Left ventricle myocardium inferior (tissue), 1 donor: ENCODE measurements at regions not wholly inside any gene's neighbourhood (a gene's known extent, or its start where the extent isn't known, plus 50 kb on each side); places are given as distances from the start of the nearest gene placed in this dataset.

Experiments
- DNase-seq: peaks from one replicate; pipeline ENCODE4 v3.0.0-alpha.2; 2020
- H3K27ac ChIP-seq: fragments of 200-600 bp; replicated peaks from 2 replicates; pipeline ENCODE4 v1.8.0; 2021
- H3K27me3 ChIP-seq: fragments of 200-600 bp; 2 replicates; pipeline ENCODE4 v1.8.0; 2021; ENCODE audit warnings: low read depth
- H3K36me3 ChIP-seq: fragments of 200-600 bp; 2 replicates; pipeline ENCODE4 v1.8.0; 2021
- H3K4me1 ChIP-seq: fragments of 200-600 bp; 2 replicates; pipeline ENCODE4 v1.8.0; 2021
- H3K4me3 ChIP-seq: fragments of 200-600 bp; 2 replicates; pipeline ENCODE4 v1.8.0; 2021; ENCODE audit warnings: mild to moderate bottlenecking, moderate library complexity
- H3K9me3 ChIP-seq: fragments of 200-600 bp; replicated peaks from 2 replicates; pipeline ENCODE4 v1.8.0; 2021
- intact Hi-C: fragments of 100-400 bp; cut with micrococcal nuclease; formaldehyde crosslinking; loops from one replicate; pipeline ENCODE4 v1.11.0; 2022
- TF ChIP-seq, protein P1 (sequence below): fragments of 200-600 bp; IDR thresholded peaks from 2 replicates; pipeline ENCODE4 v1.8.0; 2021; ENCODE audit warnings: antibody characterized with exemption, mild to moderate bottlenecking, borderline replicate concordance
- donor health status: DM: no; HTN: yes; CAD: no; lungs with severe emphysema.

DNA sequence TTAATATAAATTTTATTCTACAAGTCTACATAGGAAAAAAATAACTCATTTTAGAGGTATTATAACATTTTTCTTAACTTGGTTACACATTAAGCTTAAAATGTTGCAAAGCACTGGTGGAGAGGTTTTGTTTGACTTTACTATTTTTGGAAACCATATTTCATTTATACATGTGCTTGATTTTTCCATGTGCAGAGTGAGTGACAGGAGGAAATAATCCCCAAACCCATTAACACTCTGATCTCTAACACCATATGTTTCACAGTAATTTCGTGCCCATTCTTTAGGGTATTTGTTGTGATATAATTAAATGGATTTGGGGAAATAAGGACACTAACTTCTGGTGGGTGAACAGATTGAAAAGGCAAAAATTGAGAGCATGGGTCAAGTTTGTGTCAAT is 2124.4 kb upstream of the PCDH20 start:
- Histone ChIP-seq H3K4me3 (no peak overlapping the region), H3K27ac (no peak overlapping the region), H3K27me3 (no peaks in the 10 kb centered on the region), H3K36me3 (no peaks in the 10 kb centered on the region), H3K9me3 (no peaks in the 10 kb centered on the region), H3K4me1 (no peaks in the 10 kb centered on the region)
- intact Hi-C loops: no loop called here
- no peak for DNase-seq
- TF ChIP-seq, protein P1, sequence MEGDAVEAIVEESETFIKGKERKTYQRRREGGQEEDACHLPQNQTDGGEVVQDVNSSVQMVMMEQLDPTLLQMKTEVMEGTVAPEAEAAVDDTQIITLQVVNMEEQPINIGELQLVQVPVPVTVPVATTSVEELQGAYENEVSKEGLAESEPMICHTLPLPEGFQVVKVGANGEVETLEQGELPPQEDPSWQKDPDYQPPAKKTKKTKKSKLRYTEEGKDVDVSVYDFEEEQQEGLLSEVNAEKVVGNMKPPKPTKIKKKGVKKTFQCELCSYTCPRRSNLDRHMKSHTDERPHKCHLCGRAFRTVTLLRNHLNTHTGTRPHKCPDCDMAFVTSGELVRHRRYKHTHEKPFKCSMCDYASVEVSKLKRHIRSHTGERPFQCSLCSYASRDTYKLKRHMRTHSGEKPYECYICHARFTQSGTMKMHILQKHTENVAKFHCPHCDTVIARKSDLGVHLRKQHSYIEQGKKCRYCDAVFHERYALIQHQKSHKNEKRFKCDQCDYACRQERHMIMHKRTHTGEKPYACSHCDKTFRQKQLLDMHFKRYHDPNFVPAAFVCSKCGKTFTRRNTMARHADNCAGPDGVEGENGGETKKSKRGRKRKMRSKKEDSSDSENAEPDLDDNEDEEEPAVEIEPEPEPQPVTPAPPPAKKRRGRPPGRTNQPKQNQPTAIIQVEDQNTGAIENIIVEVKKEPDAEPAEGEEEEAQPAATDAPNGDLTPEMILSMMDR: no peak

DNA sequence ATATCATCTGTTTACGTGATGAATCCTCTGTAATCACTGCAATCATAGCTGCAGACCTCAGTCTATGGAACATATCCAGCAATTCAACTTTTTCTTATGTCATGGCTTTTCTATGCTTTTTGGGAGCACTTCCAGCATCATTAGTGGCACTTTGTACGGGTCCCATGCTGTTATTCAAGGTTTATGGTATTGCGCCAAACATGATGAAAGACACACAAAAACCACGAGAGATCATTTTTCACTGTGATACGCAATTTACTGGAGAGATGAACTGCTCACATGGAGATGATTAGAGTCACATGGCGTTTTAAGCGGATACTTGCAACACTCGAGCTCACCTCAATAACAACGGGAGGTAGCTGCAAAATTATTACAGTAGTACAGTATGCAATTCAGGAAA is 2101.7 kb upstream of the PCDH20 start:
- no peaks in the 10 kb centered on the region for H3K36me3 ChIP-seq
- DNase-seq: no peak
- H3K27me3 ChIP-seq: no peaks in the 10 kb centered on the region
- intact Hi-C loops: no loop called here
- no peaks in the 10 kb centered on the region for H3K4me1 ChIP-seq
- H3K4me3 ChIP-seq: no peak overlapping the region
- TF ChIP-seq, protein P1: no peak
- no peak overlapping the region for H3K27ac ChIP-seq
- no peaks in the 10 kb centered on the region for H3K9me3 ChIP-seq

DNA sequence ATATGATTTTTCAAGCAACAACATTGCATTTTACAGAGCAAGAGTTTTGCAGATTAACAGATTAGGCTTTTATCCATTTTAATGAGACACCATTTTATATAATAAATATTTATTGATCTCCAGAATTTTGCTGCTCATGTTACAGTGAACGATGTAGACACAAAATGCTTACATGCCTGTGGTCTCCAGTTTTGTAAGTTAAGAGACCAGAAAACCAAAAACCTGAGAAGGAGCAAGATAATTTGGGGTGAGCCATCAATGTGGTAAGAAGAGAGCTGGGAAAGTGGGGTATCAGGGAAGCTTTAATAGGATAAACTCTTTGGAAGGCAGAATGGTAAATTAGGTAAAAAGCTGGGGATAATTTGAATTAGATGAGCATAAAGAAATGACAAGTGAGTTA is 2100.5 kb upstream of the PCDH20 start:
- Histone ChIP-seq H3K4me1 (no peaks in the 10 kb centered on the region), H3K27me3 (no peaks in the 10 kb centered on the region), H3K4me3 (no peak overlapping the region), H3K9me3 (no peaks in the 10 kb centered on the region), H3K27ac (no peak overlapping the region), H3K36me3 (no peaks in the 10 kb centered on the region)
- TF ChIP-seq, protein P1: no peak
- no peak for DNase-seq
- intact Hi-C loops: no loop called here

DNA sequence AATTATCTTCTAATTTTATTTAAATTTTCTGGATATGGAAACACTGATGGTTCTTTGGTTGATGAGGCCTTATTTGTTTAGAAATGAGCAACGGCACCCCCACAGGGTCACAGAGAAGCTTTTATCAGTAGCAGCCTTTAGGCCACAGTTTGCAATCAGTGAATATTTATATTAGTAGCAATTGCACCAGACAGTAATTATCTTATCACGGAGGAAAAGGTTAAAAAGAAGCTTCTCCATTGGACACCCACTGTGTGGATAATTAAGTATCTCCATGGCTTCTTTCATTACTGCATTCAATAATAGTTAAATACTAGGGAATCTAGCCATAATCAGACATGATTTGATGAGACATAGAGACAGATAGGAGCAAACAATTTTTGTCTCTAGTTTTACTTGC is 2099.2 kb upstream of the PCDH20 start:
- Histone ChIP-seq H3K4me3 (no peak overlapping the region), H3K4me1 (no peaks in the 10 kb centered on the region), H3K36me3 (no peaks in the 10 kb centered on the region), H3K27ac (no peak overlapping the region), H3K9me3 (no peaks in the 10 kb centered on the region), H3K27me3 (no peaks in the 10 kb centered on the region)
- no peak for DNase-seq
- TF ChIP-seq, protein P1: no peak
- intact Hi-C loops: no loop called here

DNA sequence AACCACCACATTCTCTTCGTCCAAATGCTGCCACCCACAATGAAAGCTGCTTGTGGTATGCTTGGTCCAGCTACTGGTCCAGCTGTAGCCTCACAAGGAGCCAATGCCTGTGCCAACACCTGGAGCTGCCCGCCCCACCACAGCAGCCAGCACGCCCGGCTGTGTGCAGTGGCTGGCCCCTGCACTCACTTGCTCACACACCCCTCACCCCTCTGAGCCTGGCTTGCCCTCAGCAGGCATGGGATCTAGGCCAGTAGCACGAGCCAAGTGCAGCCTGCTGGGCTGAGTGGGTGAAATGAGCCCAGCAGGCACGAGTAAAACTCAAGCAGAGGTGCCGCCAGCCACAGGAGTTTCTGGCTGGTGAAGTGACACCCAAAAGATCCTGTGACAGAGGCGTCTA is 2096.4 kb upstream of the PCDH20 start:
- Histone ChIP-seq H3K4me3 (no peak overlapping the region), H3K4me1 (no peaks in the 10 kb centered on the region), H3K27me3 (no peaks in the 10 kb centered on the region), H3K27ac (no peak overlapping the region), H3K36me3 (no peaks in the 10 kb centered on the region), H3K9me3 (no peaks in the 10 kb centered on the region)
- TF ChIP-seq, protein P1: no peak
- no peak for DNase-seq
- intact Hi-C loops: no loop called here

DNA sequence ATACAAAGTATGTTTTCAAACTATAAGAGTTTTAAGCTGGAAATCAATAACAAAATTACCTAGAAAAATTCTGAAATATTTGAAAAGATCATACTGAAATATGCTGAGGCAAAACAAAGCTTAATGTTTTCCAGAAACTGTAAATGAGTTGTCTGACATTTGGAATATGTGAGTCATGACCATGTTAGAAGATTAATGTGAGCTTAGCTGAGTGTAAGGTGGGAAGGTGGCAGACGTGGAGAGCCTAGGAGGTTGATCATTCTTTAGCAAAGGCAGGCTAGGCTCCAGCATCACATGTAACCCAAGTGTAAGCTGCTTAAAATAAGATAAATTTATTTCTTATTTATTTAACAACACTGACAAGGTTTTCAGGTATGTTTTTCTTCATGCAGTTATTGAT is 2086.1 kb upstream of the PCDH20 start:
- H3K36me3 ChIP-seq: no peaks in the 10 kb centered on the region
- peaks cover 41% of the 10 kb centered on the region for H3K9me3 ChIP-seq
- TF ChIP-seq, protein P1: no peak
- no peak overlapping the region for H3K27ac ChIP-seq
- H3K4me1 ChIP-seq: no peaks in the 10 kb centered on the region
- intact Hi-C loops: no loop called here
- H3K27me3 ChIP-seq: no peaks in the 10 kb centered on the region
- no peak overlapping the region for H3K4me3 ChIP-seq
- DNase-seq: no peak
